ENCODE measurements at regions not wholly inside any gene's neighbourhood (a gene's known extent, or its start where the extent isn't known, plus 50 kb on each side); places are given as distances from the start of the nearest gene placed in this dataset.
"Not testable (repeated sequence)": the region's sequence is repeated elsewhere in the genome, so short reads cannot be mapped to it uniquely, and the experiment has no call there.

DNA sequence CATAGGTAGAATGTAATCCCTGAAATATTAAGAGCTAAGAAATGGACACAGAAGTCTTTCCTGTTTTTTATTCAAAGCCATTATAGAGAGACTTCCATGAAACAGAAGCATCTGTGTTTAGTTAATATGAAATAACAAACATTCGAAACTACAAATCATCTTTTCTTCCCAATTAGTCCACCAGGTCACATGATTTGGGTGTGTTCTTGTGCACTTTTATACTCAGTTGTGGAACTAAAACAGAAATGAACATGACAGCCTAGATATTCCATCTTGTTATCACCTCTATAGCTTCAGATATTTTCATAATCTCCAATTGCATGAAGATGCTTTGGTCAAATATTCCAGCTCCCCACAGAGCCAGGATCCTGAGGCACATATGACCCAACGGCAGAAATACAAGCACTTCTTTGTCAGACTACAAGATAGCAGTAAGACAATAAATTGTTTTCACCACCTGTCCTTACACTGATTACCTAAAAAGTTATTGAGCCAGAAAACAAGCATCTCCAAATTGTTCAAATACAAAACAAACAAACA lies 116.8 kb upstream of the BEND6 start:
- DNase-seq, result no peak

DNA sequence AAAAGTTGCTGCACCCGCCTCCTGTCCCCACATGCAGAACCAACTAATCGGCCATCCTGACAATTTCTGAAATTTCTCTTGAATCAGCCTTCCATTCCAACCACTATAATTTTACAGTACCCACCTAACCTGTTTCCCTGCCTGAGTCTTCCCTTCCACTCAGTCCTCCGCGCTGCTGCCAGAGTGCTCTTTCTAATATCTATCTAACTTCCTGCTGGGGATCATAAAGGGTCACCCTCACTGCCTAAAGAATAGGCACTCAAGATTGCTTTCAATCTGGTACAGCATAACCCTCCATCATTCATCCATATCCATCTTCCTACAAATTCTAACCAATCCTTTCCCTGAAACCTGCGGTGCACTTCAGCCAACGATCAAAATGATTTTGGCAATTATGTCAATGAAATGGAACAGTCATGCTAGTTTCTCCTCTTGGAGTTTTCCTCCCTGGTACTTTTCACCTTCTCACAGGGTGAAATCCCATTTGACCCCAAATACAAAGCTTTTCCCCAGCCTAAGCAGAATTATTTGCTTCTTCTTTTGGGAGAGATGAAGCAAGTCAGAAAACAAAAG lies 117.5 kb upstream of the BEND6 start:
- no peak for DNase-seq

DNA sequence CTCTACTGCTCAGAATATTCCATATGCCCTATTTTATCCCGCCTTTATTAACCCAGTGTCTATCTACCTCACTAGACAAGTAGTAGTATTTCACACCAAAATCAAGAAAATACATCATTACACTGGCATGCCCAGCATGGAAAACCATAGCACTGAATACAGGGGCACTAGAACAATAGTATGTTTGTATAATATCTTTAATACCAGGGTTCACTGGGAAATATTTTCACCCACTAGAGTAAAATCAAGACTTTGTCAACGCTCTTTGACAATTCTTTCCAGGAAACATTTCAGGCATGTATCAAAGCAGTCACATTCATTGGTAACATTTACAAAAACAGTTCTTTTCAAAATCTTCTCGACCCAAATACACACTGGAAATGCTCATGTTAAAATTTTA lies 119.3 kb upstream of the BEND6 start:
- DNase-seq, result no peak

DNA sequence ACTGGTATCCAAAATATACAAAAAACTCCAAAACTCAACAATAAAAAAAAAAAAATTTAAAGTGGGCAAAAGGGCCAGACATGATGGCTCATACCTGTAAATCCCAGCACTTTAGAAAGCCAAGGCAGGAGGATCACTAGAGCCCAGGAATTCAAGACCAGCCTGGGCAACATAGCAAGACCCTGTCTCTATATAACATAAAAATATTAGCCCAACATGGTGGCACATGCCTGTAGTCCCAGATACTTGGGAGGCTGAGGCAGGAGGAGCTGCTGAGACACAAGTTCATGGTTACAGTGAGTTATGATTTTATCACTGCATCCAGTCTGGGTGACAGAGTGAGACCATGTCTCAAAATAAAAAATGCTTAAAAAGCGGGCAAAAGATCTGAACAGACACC lies 121.0 kb upstream of the BEND6 start:
- no peak for DNase-seq

DNA sequence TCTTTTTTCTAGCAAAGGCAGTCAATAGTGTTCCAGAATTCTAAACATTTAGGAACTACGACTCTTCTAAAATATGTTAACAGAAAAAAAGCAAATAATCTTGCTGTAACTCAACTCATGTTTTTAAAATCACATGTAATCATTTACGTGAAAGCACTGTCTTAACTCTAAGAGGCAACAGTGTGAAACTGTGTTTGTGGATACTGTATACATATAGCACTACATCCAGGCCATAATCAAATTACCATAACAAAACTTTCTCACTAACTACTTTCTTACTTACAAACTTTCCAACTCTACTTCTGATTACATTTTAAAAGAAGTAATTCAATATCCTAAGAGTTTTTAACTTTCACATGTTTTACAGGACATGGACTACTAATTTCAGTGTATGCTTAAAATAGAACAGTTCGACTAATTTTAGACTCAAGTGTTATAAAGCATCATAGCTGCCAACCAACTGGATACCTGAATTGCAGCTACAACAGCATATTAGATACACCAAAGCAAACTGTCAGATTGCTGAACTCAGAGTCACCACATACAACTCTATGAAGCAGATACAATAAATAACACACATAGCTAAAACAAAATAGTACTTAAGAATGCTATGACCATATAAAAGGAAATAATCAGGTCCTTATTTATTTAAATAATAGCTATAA lies 121.6 kb upstream of the BEND6 start:
- DNase-seq, result no peak

DNA sequence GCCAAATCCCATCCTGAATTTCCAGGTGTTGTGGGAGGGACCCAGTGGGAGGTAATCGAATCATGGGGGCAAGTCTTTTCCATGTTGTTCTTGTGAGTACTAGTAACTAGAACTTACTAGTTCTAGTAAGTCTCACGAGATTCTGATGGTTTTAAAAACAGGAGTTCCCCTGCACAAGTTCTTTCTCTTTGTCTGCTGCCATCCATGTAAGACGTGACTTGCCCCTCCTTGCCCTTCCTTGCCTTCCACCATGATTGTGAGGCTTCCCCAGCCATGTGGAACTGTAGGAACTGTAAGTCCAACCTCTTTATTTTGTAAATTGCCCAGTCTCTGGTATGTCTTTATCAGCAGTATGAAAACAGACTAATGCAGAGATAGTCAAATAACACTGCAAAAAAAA lies 122.7 kb upstream of the BEND6 start:
- no peak for DNase-seq

DNA sequence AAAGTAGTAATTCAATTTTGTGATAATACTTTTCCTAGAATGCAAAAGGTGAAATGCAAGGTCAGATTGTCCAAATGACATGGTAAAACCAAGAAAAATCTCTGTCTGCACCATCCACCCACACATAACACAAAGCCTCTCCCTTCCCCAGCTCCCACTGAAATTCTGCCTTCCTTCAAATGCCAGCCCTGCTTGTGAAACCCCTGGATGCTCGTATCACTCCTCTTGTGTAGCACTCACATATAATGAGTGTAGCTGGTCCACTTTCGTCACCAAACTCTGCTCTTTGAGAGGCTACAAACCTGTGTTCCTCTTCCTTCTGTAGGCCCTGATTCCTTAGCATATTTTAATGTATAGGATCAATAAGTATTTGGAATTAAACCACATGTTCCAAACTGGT lies 123.6 kb upstream of the BEND6 start:
- DNase-seq, result no peak

DNA sequence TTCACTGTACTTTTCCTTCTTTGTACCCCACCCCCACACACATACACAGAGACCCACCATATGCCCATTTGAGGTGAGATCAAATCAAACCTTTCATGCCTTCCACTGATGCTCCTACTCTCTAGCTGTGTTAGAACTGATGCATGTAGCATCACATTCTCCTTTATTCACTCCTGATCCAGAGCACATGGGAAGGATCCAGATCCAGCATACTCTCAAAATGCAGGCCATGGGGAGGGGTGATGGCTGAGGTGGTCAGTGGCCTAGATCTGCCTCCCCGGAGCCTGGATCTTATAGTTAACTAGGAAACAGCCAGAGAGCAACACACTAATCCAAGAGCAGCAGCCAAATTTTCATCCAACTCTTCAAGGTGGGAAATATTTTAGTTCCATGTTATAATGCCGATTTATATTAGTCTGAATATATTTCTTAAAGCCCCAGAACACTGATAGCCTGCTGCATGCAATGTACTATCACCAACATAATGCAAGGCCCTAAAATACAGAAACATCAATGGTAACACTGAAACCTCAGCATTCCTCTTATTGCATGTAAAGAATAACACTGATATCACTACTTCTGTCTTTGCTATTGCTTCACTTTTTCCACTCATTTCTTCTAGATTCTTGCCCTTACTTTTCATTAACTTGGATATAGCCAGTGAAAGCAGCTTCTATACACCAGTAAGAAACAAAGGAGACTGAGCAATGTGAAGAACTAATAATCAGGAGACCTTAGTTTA lies 126.8 kb upstream of the BEND6 start:
- DNase-seq, result no peak

DNA sequence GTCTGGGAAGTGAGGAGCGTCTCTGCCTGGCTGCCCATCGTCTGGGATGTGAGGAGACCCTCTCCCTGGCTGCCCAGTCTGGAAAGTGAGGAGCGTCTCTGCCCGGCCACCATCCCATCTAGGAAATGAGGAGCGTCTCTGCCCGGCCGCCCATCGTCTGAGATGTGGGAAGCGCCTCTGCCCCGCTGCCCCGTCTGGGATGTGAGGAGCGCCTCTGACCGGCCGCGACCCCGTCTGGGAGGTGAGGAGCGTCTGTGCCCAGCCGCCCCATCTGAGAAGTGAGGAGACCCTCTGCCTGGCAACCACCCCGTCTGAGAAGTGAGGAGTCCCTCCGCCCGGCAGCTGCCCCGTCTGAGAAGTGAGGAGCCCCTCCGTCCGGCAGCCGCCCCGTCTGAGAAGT lies 130.5 kb upstream of the BEND6 start:
- DNase-seq, result not testable (repeated sequence)

DNA sequence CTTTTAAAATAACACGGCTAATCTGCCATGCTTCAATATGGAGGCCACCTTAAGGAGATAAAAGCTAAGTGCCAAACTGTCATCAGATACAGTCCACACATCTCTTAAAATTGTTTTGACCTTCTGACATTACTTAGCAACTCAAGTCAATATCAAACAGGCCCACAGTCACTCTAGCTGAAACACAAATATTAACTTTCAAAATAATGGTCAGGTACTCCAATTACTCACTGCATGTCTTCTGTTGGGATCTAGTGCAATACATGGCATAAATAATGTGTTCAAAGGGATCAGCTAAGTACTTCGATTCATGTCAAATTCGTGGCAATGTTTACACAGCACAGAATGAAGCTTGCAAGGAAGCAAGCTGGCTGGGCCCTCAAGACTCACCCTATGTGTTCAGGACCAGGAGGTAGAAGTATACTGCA lies 133.9 kb upstream of the BEND6 start:
- DNase-seq, result no peak

DNA sequence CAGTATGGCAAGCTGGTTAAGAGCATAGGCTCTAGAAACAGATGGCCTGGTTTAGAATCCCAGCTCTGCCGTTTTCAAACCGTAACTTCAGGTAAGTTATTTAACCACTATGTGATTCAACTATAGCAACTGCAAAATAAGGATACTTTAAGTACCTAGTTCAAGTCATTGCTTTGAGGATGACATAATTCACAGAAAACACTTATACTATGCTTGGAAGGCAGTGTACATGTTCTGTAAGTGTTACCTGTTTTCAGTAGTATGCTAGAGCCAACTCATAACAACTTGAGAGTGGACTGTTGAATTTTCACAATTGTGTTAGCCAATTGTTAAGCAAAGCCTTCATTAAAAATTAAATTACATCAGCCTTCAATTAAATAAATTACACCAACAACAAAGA lies 134.8 kb upstream of the BEND6 start:
- DNase-seq, result no peak

DNA sequence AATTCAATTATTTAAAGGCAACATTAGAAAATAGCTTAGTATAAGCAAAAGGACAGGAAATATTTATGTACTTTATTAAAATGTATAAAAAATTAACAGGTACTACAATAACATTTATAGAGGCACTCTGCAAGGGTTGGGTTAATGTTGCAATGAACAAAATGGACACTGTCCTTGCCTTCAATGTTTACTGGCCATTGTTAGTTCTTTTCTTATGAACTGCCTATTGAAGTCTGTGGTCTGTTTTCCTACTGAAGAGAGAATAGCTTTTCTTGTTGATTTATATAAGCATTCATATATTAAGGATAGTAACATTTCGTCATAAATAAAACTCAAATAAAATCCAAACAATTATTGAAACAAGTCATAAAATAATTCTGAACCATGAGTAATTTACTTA lies 135.3 kb upstream of the BEND6 start:
- no peak for DNase-seq

DNA sequence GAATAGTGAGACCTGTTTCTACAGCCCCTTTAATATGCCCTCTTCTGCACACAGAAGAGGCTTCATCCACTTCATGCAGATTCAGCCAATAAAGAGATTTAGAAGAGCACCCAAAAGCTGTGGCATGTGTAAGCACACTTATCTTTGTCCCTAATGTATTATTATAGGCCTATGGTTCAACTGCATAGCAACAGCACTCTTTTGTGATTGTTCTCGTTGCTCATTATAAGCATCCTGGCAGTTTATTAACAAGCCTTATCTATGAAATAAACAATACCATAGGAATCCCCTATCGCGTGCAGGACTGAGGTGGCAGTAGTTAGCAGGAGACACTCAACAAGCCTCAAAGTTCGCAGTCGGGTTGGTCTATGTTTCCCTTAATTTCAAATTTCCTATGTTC lies 138.5 kb upstream of the BEND6 start:
- no peak for DNase-seq

DNA sequence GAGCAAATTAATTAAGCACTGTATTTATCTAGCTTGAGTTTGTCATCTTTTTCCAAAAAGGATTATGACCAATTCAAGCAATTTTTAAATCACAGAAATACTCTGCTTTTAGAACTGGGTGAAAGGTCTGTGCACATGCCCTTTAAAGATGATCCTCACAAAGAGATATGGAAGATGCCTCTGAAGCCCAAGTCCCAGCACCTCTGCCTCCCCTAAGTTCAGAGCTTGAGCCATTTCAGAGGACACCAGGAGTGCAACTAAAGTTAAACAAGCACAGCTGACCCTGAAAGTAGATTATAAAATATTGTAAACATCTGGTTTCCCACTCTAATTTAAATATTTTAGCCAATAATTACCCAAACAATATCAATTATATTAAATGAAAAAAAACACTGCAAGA lies 139.5 kb upstream of the BEND6 start:
- no peak for DNase-seq

DNA sequence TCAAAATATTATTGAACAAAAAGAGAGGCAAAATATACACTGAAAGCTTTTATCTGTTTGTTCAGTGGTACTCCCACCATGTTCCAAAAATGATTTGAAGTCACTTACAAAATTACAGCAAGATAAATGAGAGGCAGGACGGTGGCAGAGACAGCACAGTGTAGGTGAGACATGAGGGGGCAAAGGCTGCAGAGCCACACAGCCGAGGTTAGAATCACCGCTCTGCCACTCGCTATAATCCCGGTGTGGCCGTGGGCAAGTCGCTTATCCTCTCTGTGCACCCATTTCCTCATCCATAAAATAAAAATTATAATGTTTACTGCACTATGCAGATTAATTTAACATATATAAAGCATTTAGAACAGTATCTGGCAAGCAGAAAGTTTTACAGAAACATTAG lies 140.1 kb upstream of the BEND6 start:
- DNase-seq, result no peak

DNA sequence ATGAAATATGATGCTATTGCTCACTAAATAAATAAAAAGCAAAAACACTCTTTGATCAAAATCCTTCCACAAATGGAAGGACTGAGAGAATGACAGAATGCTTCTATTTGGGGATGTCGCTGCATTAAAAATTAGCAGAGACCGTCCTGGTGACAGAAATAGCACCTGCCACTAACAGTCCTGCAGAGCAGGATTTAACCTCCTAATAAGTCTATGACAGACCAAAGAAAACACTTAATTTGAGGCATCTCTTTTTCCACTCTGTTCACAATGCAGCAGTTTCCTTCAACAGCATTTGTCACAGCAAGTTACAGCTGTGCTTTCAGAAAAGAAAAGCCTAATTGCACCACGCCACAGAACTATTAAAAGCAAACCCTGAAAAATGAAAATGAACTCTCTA lies 140.6 kb upstream of the BEND6 start:
- DNase-seq, result no peak

DNA sequence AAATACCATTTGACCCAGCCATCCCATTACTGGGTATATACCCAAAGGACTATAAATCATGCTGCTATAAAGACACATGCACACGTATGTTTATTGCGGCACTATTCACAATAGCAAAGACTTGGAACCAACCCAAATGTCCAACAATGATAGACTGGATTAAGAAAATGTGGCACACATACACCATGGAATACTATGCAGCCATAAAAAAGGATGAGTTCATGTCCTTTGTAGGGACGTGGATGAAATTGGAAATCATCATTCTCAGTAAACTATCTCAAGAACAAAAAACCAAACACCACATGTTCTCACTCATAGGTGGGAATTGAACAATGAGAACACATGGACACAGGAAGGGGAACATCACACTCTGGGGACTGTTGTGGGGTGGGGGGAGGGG lies 142.1 kb upstream of the BEND6 start:
- DNase-seq, result not testable (repeated sequence)

DNA sequence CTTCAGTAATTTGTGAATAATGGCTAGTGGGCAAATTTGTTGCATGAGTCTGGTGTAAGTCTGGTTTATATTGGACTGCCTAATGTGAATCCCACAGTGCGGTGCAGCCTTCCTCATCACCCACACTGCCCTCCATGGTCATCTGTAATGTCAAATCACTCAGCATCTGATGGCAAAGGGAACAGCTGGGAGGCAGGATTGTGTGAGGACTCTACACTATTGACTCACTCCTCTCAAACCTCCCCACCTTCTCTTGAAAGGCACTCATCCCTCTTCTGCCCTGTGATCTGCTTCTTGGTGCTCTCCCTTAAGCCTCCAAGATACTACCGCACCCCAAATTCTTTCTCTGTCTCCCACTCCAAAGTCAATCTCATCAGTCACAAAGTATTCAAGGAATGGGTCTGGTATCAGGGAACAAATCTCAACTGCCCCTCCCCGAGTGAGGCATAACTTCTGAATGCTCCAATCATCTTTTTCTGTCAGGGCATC lies 146.0 kb upstream of the BEND6 start:
- peak; percentile 33 for DNase-seq

DNA sequence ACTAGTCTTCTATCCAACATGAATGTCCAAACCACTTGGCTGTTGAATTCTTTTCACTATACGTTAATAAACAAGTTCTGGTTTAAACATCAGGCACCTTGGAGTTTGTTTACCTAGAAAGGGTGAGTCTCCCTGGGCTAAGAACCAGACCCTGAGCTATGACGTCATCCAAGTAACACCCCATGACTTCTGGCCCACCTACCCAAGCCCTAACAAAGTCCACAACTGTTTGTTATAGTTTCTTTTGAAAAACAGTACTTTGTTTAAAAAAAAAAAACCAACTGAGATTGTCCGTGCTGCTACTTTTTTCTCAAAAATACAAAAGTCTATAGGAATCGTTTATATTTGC lies 146.9 kb upstream of the BEND6 start:
- DNase-seq, result no peak

DNA sequence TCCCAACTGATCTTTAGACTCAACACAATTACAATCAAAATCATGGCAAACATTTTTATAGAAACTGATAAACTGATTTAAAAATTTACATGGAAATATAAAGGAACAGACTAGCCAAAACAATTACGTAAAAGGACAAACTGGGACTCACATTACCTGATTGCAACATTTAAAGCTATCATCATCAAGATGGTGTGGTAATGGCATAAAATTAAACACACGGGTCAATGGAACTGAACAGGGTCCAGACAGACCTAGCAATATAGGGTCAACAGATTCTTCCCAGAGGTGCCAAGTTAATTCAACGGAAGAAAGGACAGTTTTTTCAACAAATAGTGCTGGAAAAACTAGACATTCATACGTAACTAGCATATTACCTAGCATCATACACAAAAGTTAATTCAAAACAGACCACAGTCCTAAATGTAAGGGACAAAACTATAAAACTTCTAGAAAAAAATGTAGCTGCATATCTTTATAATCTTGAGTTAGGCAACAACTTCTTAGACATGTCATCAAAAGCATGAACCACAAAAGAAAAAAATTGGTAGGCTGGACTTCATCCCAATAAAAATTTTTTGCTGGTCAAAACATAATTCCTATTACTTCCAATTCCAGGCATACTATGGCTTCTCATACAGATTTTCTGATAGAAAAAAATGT lies 147.4 kb upstream of the BEND6 start:
- no peak for DNase-seq

DNA sequence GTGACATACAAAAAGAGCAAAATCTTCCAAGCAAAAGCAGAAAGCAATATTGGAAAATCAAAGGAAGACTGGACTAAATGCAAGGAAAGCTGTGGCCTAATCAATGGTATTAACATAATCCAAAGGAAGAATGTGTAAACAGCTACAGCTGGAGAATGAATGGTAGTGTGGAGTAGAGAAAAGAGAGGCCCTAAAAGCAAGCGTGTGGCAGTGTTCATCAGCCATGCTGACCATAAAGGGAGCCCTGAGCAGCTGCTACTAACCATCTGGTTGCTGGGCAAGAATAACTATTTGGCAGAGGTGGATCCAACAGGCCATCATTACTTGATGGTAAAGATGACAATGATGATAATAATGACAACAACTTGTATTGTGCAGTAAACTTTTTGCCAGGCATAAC lies 148.5 kb upstream of the BEND6 start:
- peak; percentile 7 for DNase-seq

DNA sequence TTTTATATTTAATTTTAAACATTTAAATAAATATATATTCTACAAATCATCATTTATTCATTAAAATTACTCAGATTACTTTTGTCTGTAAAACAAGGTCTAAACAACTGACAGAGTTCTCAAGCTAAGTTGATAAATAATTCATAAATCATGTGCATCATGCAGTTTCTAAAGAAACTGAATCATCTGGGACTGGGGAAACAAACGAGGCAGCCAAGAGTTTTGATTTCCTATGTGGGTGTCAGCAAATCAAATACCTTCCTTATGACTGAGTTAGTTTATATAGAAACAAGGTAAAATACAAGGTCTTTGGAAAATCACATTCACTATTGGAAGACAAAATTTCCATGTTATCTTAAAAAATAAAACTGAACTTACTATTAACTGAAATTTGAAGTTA lies 149.9 kb upstream of the BEND6 start:
- DNase-seq, result no peak

DNA sequence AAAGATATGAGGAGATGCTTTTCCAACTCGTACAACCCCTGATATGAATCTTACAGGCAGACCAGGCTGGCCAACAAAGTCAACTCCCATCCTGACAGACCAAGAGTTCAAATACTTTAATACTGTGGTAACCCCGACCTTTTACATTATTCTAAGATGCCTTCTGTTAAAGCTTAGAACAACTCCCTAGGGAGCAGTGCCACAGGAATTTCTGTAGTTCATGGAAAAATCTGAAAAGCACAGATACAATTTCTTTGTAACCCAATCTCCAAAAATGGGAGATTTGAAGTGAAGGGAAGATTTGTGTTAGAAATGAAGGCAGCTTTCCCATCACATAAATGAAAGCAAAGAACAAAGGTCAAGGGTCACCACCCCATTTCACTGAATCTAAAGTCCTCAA lies 151.3 kb upstream of the BEND6 start:
- DNase-seq, result no peak

DNA sequence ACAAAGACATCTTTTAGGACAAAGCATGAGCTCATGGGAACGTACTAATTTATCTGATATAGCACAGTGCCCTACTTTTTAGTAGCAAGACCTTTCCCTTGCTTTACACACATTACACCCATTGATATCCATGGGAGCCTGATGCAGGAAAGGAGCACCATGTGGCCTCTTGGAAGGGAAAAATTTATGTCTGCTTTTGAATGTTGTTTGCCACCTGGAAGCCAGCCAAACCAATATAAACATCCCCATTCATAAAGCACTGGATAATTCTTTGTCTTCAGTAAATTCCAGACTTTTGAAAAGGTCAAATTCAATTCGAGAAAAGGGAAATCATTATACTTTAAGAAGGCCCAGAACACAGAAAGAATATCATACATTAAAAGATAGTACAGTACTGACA lies 152.3 kb upstream of the BEND6 start:
- peak; percentile 10 for DNase-seq
